Esophagus muscularis mucosa (tissue), 3 donors: ENCODE measurements at regions not wholly inside any gene's neighbourhood (a gene's known extent, or its start where the extent isn't known, plus 50 kb on each side); places are given as distances from the start of the nearest gene placed in this dataset.

Experiments
- EP300 ChIP-seq: sonication (generic); formaldehyde crosslinking; IDR thresholded peaks from one replicate; pipeline ENCODE4 v1.6.1; 2017; ENCODE audit warnings: antibody characterized with exemption
- TF ChIP-seq, protein P1 (sequence below), 3 experiments: fragments of 200-600 bp in 2 of 3; fragments of 450-650 bp in 1 of 3; sonication (generic) in 2 of 3; IDR thresholded peaks; one replicate each; pipeline ENCODE4 v1.5.1; 2017 to 2019; ENCODE audit warnings: antibody characterized with exemption in 3 of 3, mild to moderate bottlenecking in 2 of 3, moderate library complexity in 1 of 3

DNA sequence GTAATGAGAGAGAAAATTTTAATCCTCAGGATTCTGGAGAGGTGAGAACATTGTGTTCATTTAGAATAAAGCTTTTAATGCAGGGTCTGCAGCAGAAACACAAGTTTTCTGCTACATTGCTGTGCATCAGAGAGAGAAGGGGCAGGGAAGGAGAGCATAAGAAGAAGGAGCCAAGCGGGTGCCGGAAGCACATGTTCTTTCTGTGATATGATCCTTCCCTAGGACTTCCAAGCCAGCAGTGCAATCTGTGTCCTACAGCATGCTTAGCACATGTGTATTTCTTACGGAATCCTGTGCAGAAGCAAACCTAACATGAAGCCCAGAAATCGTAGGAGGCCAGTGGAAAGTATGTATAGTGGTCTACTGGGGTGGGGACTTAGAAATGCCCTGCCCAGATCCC, 458.3 kb upstream of the BRINP1 start:
- TF ChIP-seq, protein P1, sequence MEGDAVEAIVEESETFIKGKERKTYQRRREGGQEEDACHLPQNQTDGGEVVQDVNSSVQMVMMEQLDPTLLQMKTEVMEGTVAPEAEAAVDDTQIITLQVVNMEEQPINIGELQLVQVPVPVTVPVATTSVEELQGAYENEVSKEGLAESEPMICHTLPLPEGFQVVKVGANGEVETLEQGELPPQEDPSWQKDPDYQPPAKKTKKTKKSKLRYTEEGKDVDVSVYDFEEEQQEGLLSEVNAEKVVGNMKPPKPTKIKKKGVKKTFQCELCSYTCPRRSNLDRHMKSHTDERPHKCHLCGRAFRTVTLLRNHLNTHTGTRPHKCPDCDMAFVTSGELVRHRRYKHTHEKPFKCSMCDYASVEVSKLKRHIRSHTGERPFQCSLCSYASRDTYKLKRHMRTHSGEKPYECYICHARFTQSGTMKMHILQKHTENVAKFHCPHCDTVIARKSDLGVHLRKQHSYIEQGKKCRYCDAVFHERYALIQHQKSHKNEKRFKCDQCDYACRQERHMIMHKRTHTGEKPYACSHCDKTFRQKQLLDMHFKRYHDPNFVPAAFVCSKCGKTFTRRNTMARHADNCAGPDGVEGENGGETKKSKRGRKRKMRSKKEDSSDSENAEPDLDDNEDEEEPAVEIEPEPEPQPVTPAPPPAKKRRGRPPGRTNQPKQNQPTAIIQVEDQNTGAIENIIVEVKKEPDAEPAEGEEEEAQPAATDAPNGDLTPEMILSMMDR (IDR thresholded peaks at IDR 0.05) = no peak
- TF ChIP-seq EP300 = no peak
